GM13977 (cell line): ENCODE measurements at regions not wholly inside any gene's neighbourhood (a gene's known extent, or its start where the extent isn't known, plus 50 kb on each side); places are given as distances from the start of the nearest gene placed in this dataset.

Source experiments
- DNase-seq: peaks from one replicate; pipeline ENCODE4 v3.0.0; 2012; ENCODE audit warnings: low spot score
- in situ Hi-C: fragments of 300-500 bp; cut with MboI; formaldehyde crosslinking; loops from one replicate; pipeline ENCODE4 v1.12.0; 2022; ENCODE audit warnings: low sequenced_read_pairs, low pct_unique_long_range_greater_than_20kb, mixed read lengths, inconsistent platforms; ENCODE audit not compliant: unreplicated experiment
- TF ChIP-seq, protein P1 (sequence below): IDR thresholded peaks from 2 replicates; pipeline ENCODE4 v1.5.1; 2012; ENCODE audit warnings: mild to moderate bottlenecking, control low read depth; ENCODE audit not compliant: insufficient read depth; ENCODE audit errors: extremely low read depth, missing control alignments

DNA sequence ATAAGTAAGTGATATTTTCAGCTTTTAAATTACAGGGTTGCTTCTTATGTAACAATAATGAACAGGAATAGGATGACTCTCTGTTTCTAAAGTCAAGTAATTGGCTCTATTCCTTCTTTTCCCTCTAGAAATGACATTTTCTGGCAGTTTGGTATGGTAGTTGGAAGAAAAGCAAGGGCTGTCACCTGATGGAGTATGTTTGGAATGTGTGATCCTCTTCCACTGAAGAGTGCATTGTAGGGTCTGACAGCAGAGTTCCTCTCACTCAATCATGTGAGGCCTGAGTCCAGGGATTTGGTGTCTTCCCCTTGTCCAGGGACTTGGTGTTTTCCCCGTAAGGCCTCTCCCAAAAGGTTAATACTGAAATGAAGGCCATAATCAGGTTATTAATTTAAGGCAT is 233.8 kb upstream of the FBXL7 start:
- no peak for DNase-seq
- in situ Hi-C loops, result no loop called here
- TF ChIP-seq, protein P1, sequence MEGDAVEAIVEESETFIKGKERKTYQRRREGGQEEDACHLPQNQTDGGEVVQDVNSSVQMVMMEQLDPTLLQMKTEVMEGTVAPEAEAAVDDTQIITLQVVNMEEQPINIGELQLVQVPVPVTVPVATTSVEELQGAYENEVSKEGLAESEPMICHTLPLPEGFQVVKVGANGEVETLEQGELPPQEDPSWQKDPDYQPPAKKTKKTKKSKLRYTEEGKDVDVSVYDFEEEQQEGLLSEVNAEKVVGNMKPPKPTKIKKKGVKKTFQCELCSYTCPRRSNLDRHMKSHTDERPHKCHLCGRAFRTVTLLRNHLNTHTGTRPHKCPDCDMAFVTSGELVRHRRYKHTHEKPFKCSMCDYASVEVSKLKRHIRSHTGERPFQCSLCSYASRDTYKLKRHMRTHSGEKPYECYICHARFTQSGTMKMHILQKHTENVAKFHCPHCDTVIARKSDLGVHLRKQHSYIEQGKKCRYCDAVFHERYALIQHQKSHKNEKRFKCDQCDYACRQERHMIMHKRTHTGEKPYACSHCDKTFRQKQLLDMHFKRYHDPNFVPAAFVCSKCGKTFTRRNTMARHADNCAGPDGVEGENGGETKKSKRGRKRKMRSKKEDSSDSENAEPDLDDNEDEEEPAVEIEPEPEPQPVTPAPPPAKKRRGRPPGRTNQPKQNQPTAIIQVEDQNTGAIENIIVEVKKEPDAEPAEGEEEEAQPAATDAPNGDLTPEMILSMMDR, result no peak

DNA sequence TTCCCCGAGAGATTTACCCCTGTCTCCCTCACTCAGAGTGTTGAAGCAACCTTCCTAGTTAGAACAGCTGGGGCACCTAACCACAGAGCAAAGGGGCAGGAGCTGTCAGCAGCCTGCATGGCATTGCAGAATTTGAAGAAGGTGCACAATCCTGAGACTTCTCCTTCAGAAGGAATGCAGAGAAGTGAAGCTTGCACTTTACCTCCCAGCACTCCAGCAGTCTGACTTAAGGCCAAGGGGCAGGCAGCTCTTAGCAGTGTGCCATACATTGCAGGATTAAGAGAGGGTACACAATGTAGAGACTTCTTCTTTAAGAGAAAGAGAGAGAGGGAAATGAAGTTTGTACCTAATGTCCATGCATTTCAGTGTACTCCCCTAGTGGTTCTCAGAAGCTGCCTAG is 236.0 kb upstream of the FBXL7 start:
- TF ChIP-seq, protein P1, result no peak
- DNase-seq, result no peak
- in situ Hi-C loops, result no loop called here

DNA sequence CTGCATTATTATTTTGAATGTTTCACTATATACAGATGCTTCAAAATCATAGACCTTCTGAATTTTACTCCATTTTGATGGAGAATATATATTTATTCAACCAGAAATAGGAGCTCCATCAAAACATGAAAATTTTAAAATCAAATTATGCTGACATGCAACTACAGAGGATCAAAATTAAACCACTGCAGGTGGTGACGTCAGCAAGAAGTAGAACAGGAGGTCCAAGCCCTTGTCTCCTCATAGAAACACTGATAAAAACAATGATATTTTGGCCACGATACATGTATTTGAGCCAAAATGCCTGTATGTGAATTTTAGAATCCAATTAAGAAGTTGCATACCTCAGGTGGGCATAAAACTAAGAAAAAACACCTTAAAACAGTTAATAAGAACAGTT is 236.6 kb upstream of the FBXL7 start:
- TF ChIP-seq, protein P1, result no peak
- no peak for DNase-seq
- in situ Hi-C loops, result no loop called here

DNA sequence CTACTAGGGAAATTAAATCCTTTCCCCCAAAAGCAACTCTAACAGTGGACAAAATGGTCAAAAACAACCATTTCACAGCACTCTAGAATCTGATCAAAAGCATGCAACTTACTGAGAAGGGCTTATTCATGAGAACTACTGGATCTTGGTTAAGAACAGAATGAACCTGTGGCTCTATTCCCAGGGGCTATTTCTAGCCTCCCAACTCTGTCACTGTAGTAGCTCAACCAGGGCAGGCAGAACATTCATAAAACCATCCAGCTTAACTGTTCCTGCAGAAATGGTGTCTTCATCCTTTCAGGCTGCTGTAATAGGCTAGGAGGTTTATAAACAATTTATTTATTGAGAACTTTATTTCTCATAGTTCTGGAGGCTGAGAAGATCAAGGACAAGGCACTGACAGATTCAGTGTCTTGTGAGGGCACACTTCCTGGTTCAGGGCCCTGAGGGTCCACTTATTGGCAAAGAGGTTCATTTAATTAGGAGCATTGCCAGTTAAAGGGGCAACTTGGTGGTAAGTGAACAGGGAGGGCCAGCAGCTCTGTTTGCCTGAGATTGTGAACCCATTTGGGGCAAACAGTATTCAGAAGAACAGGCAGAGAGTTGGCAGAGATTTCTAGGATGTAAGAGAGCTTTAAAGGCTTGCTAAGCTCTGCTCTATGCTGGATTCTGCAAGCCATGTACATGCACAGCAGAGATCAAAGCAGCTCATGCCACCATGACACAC is 238.5 kb upstream of the FBXL7 start:
- in situ Hi-C loops, result no loop called here
- no peak for DNase-seq
- TF ChIP-seq, protein P1, result no peak

DNA sequence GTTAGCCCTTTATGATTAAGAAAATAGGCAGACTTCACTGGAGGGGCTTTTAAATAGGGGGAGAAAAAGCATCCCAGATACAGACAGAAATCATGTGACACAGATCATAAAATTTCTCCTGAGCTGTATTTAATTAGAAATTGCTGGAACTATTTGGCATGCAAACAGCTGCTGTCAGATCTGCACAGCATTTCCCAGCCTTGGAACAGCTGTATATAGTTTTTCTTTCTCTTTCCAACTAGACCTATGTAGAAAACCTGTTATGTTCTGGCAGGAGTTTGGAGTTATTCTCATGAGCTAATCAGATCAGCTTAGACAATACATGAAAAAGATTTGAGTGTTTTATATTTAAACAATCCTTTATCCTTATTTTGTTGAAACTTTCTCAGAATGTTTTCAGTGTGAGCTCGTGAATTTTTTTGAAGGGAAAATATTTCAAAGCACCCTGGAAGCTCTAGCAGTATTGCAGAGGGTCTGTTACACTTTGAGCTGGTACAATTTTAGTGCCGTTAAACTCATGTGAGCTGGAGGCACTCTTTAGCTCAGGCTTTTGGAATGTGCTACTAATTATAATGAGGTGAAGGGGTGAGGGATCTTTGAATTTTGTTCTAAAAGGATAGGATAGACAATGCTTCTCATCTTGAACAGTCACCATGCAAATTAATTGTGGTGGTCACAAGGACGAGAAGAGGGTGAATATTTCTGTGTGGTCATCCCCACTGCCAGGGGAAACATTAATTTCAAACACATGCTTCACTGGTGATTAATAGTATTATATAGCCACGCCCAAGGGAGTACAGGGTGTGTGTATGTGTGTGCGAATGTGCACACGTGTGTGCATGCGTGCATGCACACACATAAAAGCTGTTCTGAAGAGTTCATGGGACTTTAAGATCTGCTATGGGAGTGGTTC is 239.4 kb upstream of the FBXL7 start:
- TF ChIP-seq, protein P1, result no peak
- no peak for DNase-seq
- in situ Hi-C loops, result no loop called here

DNA sequence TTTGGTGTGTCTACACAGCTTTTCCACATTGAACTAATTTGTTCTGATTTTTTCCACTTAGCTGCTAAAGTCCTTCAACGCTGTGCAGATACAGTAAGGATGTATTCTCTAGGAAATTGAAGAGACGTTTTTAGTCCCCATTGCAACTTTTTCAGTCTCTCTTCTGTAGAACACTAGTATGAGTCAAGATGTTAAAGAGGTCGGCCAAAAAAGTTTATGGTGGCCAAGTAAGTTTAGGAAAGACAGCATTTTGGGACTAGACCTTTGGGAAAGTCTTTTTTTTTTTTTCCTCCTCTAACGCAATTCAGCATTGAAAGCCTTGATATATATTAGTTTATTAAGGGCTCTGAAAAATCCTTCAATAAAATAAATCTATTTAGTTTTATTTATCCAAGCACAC is 243.5 kb upstream of the FBXL7 start:
- no peak for DNase-seq
- TF ChIP-seq, protein P1, result no peak
- in situ Hi-C loops, result no loop called here
